Fibroblast of skin of abdomen (primary cell): ENCODE measurements at regions not wholly inside any gene's neighbourhood (a gene's known extent, or its start where the extent isn't known, plus 50 kb on each side); places are given as distances from the start of the nearest gene placed in this dataset.

Experiments used
- DNase-seq: peaks from one replicate; pipeline ENCODE4 v3.0.0-alpha.2; 2013

- no peak for DNase-seq
Observed at GRCh38 chr16:9254863-9255262, 163.4 kb downstream of the HAPSTR1 start.

- no peak for DNase-seq
Observed at GRCh38 chr16:9256196-9256595, 164.8 kb downstream of the HAPSTR1 start.

GRCh38 chr16:9257843-9258242 lies 166.4 kb downstream of the HAPSTR1 start:
- DNase-seq, result no peak

- peak; percentile 14 for DNase-seq
Observed at GRCh38 chr16:9258423-9259051, 167.1 kb downstream of the HAPSTR1 start.

- DNase-seq, result no peak
Observed at GRCh38 chr16:9259914-9260608, 168.6 kb downstream of the HAPSTR1 start.

GRCh38 chr16:9260666-9261065 lies 169.2 kb downstream of the HAPSTR1 start:
- no peak for DNase-seq

GRCh38 chr16:9261376-9261775 lies 169.9 kb downstream of the HAPSTR1 start:
- no peak for DNase-seq

GRCh38 chr16:9262941-9263715 lies 171.7 kb downstream of the HAPSTR1 start:
- no peak for DNase-seq

- DNase-seq, result no peak
Observed at GRCh38 chr16:9264067-9264466, 172.6 kb downstream of the HAPSTR1 start.

- DNase-seq, result no peak
Observed at GRCh38 chr16:9268446-9268845, 177.0 kb downstream of the HAPSTR1 start.

GRCh38 chr16:9270424-9270823 lies 179.0 kb downstream of the HAPSTR1 start:
- no peak for DNase-seq

GRCh38 chr16:9270941-9271340 lies 179.5 kb downstream of the HAPSTR1 start:
- no peak for DNase-seq

GRCh38 chr16:9271841-9272240 lies 180.4 kb downstream of the HAPSTR1 start:
- no peak for DNase-seq

- DNase-seq, result no peak
Observed at GRCh38 chr16:9275377-9275776, 183.9 kb downstream of the HAPSTR1 start.

GRCh38 chr16:9275816-9276354 lies 184.4 kb downstream of the HAPSTR1 start:
- no peak for DNase-seq

- no peak for DNase-seq
Observed at GRCh38 chr16:9279291-9280068, 188.0 kb downstream of the HAPSTR1 start.

- no peak for DNase-seq
Observed at GRCh38 chr16:9280069-9280466, 188.6 kb downstream of the HAPSTR1 start.

- DNase-seq, result no peak
Observed at GRCh38 chr16:9286930-9287329, 195.5 kb downstream of the HAPSTR1 start.

- no peak for DNase-seq
Observed at GRCh38 chr16:9296271-9296590, 204.8 kb downstream of the HAPSTR1 start.

- DNase-seq, result no peak
Observed at GRCh38 chr16:9297437-9298113, 206.1 kb downstream of the HAPSTR1 start.

- DNase-seq, result no peak
Observed at GRCh38 chr16:9300252-9300651, 208.8 kb downstream of the HAPSTR1 start.

- DNase-seq, result no peak
Observed at GRCh38 chr16:9302072-9302471, 210.6 kb downstream of the HAPSTR1 start.
